NCI-H1048 (cell line): ENCODE measurements at regions not wholly inside any gene's neighbourhood (a gene's known extent, or its start where the extent isn't known, plus 50 kb on each side); places are given as distances from the start of the nearest gene placed in this dataset.
"Not testable (repeated sequence)": the region's sequence is repeated elsewhere in the genome, so short reads cannot be mapped to it uniquely, and the experiment has no call there.

Source experiments
- DNase-seq: peaks from one replicate; lab custom pipeline; 2025; lab: John Stamatoyannopoulos, UW

DNA sequence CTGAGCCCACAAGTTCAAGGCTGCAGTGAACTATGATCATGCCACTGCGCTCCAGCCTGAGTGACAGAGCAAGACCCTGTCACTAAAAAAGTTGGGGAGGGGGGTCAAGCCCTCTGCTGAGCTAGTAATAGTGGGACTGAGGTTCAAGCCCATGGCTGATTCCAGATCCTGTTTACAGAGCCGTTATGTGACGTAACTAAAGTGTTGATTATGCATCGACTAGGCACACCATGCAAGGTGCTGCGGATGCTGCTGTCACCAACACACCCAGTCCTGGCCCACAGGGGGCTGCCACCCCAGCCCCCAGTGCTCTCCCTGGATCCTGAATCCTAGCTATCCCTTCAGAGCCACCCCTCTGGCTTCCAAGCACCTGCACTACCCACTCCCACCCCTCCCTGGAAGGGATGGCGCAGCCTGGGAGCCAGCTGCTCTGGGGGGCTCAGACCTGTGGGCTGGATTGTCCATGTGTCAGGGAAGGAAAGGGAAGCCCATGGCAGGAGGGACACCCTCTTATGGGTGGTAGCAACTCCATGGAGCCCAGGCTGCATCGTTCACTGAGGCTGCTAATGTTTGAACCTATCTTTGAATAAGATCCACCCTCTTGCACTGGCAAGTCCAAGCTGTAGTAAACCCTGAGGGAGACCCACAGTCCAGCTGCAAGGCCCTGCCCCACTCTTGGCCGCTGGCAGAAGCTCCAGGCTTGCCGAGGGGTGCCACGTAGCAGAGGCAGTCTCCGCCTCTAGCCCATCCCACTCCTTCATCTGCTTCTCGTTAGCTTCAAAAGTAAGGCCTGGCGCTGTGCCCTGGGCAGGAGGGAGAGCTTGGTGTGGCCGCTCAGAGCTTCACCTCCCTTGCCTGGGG lies 95.0 kb downstream of the SNX5 start:
- DNase-seq = no peak

DNA sequence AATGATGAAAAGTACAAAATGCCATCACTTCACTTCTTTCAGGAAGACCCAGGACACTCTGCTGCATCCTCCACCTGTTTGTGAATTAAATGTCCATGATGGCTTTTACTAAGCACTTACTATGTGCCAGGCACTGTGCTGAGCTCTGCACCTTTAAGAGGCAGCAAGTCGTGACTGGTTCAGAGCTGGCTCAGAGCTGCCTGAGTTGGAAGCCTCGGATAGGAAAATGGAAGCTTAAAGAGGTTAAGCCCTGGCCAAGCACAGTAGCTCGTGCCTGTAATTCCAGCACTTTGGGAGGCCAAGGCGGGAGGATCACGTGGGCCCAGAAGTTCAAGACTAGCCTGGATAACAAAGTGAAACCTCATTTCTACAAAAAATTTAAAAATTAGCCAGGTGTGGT lies 95.6 kb downstream of the SNX5 start:
- DNase-seq = no peak

DNA sequence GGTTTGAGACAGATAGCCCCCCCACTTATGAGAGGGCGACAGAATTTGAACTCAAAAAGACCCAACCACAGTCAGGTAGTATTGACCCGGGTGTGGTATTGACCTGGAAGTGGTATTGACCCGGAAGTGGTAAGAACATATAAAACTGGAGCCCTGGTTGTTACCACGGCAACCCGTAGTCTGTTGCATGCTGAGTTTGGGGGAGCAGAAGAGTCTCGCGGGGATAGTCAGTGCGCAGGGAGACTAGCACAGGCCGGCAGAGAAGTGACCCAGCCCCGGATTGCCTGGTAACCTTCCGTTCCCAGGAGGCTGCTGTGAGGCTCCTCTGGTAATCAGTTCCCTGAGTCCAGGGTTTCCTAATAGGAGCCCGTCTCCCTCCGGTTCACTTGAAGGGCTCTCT lies 96.2 kb downstream of the SNX5 start:
- no peak for DNase-seq

DNA sequence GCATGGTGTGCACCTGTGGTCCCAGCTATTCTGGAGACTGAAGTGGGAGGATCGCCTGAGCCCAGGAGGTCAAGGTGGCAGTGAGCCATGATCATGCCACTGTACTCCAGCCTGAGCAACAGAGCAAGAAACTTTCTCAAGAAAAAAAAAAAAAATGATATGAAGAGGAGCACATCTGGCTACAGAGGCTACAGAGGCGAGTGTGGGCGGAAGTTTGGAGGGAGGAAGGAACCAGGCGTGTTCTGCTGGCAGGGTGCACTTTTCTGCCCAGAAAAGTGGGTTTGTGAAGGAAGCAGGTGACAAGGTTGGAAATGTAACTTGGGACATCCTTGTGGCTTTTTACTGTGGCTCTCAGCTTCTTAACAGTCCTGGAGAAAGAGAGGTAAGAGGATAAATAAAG lies 96.7 kb downstream of the SNX5 start:
- no peak for DNase-seq

DNA sequence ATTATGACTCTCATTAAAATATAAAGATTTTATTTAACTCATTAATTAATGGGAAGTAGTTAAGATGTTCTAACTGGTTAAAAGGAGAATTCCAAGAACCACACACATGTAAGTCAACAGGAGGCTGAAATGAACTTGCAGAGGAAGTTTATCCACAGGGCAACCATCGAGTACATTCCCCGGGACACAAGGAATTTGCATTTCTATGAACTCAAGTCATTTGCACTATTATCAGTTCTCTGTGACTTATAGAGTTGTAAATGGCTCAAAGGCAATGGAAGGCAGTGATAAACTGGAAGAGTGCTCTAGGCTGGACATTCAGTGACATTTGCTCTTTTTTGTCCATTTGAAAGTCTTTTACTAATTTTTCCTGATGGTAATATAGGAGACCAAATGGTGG lies 97.4 kb downstream of the SNX5 start:
- no peak for DNase-seq

DNA sequence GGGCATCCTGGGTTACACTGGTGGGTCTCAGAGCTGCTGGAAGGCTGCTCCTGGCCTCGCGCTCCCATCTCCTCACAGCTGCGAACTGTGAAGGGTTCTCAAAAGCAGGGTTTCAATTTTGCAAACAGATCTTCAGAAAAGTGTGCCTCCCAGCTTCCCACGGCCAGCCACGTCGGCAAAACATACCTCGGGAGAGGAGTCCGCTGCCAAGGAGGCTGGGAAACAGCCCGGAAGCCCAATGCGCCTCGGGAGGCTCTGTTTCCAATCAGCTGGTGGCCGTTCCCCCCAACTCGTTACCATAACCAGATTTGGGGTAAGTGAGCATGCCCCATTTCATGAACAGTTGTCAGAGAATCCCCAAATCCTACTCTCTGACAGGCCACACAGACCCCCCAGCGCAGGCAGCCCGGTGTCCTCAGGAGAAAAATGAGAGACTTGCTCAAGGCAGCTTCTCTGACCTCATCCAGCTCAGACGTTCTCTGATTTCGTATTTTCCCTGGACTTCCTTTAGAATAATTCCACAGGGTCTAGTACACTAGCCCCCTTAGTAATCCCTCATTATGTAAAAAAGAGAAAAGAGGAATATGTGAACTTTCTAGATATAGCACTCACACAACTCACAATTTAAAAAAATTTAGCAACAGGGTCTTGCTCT lies 98.4 kb downstream of the SNX5 start:
- DNase-seq = no peak

DNA sequence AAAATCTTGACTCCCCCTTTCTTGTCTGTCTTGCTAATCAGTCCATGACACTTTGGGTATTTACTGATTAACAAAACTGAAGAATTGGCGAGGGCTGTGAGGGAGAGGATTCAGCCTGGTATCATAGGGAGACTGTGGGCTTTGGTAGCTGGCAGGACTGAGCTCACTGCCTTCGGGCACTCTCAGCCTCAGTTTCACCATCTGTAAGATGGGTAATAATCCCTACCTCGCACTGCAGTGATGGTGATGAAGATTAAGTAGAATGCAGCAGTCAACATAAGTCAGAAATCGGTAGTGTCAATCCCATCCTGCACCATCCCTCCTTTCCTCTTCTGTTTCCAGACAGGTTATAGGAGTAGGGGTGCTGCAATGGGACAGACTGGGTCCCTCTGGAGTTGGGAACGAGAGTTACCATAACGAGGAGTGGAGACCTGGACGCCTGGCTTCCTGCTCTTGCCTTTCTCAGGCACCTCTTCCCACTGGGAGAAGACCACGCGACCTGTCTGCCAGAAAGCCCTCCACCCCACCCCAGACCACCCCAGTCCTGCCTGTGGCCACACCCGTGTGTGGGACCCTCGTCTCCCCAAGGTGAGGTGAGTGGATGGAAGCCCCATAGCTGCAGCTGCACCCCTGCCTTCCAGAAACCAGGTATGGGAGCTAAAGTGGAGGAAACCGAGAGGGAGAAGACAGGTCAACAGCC lies 99.1 kb downstream of the SNX5 start:
- DNase-seq = no peak

DNA sequence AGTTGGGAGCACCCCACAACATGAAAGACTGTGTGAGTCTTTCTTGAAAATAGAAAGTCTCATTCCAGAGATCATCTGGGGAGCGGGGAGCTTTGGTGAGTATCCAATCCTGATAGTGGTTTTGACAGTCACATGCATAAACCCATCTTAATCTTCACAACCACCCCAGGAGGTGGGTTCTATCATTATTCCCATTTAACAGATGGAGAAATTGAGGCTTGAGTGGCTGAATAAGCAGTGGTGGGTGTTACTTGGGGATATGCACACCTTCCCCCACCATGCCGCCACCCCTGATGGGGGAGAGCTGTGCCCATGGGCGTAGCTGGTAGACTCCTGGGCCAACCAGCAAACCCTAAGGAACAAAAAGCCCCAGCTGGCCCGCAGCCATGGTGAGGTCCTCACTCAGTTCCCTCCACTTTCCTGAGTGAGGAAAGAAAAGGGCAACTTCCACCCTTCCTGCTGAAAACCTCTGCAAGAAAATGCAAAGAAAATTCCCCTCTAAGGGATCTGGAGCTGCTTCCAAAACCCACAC lies 99.8 kb downstream of the SNX5 start:
- DNase-seq = no peak

DNA sequence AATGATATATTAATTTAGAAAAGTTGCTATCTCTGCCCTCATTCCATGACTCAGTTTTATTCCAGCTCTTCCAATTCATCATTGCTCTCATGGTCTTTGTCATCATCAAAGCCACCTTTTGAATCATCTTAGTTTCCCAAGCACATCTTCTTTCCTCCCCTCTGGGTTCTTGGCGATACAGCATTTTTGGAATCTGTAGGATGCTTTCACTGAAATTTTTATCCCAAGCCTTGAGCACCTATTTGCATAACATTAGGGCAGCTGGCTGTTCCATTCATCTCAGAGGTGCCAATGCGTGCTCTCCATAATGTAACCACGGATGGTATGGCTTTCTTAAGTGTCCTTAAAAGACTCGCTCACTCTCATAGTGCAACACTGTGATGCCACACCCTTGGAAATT lies 100.4 kb downstream of the SNX5 start:
- no peak for DNase-seq

DNA sequence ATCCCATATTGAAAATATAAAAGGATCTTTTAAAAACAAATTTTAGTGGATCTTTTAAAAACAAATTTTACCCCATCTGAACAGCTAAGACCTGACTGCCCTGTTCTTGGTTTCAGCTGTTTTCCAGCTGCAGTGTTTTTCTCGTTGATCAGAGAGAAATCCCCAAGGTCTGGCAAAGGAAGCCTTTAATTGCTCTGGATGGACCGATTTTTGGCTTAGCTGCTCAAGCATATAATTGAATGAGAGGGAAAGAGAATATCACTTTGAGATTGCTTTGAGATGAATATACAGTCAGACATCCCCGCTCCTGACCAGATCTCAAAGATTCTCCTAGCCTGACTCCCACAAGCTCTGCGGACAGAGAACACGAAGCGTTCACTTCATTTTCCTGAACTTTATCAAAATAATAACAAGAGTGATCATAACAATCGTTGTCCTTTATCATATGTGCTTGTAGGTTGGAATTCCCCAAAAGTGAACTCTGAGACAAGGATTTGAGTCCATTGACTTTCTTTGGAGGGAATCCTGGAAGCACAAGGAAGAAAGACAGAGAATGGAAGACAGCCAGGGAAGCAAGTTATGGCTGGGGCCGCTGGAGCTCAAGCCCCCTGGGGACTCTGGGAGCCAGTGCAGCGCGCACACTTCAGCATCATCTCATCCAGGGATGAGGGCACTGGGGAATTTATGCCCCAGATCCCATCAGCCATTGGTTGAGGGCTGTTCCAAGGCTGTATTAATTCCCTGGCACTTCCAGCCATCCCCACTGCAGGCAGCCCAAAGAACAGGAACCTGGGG lies 101.3 kb downstream of the SNX5 start:
- no peak for DNase-seq

DNA sequence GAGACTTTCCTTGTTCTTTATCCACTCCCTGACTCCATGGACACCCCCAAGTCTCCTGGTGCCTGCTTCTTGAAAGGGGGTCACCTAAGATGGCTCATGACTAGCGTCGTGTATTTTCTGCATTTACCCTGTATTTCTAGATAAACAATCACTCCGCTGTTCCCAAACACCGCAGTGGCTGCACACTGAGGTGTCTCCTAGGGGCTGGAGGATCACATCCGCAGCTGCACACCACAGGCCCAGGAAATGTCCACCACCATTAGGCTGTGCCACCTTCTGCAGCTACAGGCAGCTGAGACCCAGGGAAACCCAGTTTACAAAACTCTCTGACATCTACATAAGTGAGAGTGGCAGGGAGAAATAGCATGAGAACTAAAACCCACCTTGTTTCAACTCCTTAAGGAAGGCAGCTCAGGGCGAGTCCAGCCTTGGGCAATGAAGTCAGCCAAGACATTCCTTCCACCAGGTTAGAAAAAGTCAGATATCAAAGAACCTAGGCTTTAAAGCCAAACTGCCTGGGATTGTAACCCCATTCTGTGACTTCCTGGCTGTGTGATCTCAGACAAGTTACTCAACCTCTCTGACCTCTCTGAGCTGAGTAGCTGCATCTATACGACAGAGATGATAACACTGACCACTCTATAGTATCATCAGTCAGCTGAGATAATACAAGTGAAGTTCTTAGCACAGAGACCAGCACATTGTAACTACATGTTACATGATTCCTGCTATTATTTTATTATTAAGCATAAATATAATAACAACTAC lies 102.2 kb downstream of the SNX5 start:
- no peak for DNase-seq

DNA sequence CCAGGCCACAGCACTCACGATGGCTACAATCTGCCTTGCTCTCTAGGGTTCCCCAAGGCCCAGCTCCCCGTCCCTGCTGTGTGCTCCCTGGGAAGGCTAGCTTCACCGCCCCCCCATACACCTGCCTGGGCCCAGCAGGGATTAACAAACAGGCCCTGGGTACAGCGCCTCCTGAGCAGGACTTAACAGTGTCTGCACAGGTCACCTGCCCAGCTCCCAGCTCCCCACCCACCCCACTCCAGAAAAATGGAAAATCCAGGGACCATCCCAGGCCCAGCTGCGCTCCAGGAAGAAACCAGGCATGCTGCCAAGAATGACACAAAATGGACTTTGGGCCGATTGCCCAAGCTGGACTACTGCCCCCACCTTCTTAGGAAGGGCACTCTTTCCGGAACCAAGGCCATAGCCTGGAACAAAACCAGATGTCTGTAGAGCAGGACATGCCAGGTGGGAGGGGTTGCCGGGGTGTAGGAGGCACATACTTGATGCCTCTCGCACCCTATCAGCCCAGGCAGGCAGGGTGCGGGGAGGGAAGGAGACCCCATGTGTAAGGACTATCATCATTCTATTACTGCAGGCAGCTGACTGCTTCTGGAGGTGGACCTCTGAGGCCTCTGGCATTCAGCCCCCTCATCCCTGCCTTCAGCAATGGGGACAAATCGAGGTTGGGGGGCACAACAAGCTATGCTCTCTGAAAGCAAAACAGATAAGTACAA lies 104.9 kb downstream of the SNX5 start:
- DNase-seq = no peak

DNA sequence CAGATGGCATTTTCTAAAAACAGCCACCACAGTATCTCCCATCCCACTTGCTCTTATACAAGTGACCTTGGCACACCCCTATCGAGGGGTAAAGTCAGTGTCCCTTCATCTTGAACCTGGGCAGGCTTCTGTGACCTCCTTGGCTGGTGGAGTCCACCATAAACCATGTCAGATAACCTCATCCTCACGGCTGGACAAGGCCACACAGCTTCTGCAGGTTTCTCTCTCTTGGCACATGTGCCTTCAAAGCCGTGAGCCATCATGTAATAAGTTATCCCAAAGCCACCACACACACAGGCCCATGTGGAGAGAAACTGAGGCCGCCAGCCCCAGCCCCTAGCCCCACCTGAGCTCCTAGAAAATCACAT lies 105.4 kb downstream of the SNX5 start:
- DNase-seq = no peak

DNA sequence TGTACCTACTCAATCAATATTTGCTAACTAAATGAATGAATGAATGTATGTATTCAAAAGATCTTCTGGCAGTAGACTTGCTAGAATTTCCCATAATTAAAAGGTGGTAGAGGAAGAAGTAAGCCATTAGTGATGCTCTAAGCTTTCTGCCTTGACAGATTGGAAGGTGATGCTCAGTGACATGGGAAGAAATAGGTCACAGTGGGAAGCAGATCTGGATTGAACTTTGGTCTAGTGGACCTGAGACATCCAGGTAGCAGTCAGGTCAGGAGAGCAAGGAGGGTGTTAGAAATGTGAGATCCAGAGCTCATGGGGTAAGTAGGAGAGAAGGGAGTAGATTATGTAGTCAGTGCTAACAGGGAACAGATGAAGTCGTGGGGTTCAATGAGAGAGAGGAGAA lies 106.4 kb downstream of the SNX5 start:
- DNase-seq = no peak

DNA sequence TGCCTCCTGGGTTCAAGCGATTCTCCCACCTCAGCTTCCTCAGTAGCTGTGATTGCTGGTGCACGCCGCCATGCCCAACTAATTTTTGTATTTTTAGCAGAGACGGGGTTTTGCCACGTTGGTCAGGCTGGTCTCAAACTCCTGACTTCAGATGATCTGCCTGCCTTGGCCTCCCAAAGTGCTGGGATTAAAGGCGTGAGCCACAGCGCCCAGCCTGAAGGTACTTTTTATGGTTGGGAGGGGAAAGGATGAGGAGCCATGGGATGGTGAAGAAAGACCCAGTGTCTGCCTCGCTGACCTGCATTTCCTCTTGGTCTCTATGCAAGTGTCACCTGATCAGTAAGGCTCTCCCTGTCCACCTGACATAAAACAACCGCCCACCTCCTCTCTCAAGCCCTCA lies 107.0 kb downstream of the SNX5 start:
- DNase-seq = not testable (repeated sequence)

DNA sequence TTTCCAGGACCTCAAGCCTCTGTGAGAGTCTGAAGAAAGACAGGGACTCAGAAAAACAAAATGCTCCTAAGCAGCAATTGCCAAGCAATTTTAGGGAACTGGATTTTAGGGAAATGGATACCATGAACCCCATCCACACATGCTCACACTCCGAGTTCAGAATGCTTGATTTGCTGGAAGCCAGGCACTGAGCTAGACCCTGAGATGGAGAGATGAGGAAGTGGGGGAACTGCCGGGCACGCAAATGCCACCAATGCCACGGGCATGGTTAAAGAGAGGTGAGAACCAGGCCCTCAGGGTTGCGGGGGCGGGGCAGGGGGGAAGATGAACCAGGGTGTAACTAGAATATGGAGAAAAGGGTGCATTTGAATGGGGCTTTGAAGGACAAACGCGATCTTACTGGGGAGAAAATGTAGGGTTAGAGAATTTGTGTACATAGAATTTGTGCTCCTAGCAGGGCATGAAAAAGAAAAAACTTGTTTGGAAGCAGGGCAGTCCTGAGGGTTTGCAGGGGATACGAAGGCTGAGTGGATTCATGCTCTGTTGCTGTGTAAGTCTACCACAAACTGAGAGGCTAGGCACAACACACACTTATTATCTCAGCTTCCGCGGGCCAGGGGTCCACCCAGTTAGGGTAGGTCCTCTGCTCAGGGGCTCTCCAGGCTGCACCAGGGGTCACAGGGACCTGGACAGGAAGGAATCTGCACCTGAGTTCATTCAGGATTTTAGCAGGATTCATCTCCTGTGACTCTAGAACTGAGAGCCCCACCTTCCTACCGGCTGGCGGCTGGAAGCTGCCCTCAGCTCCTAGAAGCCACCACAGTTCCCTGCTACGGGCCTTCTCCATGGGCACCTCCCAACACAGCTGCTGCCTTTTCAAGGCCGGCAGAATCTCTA lies 108.0 kb downstream of the SNX5 start:
- no peak for DNase-seq

DNA sequence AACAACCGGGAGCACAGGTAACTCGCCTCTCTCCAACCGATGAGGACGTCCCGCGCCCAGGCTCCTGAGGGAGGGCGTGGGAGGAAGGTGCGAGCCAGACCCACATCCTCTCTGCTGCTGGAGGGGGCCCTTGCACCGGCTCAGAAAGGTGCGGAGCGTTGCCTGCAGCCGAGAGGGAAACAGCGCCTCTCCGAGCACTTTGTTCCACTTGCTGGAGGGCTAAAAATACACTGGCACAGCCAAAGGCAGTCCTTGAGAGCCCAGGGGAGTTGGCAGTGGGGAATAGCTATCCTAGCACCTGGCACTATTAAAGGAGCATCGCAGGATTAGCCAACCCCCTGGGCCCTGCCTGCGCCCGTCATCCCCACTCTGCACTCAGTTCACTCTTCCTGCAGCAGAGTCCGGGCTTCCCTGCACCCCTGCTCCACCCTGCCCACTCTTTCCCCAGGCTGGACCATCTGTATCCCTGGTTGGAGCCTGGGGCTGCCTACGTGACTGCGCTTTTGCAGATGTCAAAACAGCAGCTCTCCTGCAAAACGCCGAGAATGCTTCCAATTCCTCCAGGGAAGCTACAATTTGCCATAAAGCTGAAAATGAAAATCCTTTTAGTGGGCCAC lies 108.9 kb downstream of the SNX5 start:
- no peak for DNase-seq

DNA sequence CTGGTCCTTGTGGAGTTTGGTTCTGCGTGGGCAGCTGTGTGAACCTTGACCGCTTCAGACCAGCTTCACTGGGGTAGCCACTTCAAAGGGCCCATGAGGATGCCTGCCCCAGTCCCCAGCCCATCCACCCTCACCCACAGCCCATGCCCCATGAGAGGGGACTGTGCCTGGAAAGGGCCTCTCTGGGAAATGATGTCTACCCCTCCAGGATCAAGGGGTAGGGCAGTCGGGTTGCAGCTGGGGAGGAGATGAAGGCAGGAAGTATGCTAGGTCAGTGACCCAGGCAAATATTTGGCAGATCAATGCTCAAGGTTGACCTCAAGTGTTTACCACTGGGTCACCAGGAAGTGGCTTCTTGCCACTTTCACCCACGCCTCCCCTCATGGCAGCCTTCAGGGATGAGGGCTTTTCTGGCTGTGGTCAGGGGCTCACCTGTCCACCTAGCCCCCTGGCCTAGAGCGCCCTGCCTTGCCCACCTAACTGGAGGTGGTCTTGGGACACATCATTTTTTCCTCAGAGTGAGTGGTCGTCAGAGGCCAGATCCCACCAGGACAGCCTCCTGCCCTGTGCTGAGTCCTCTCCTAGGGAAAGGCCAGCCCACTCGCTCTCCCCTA lies 109.5 kb downstream of the SNX5 start:
- no peak for DNase-seq
